Activated CD8-positive, alpha-beta T cell treated with anti-CD3 and anti-CD28 coated beads for 36 hours (primary cell): ENCODE measurements at regions not wholly inside any gene's neighbourhood (a gene's known extent, or its start where the extent isn't known, plus 50 kb on each side); places are given as distances from the start of the nearest gene placed in this dataset.
"Not testable (repeated sequence)": the region's sequence is repeated elsewhere in the genome, so short reads cannot be mapped to it uniquely, and the experiment has no call there.

Source experiments
- ATAC-seq: fragments of 200-7000 bp; cut with Tn5 transposase; one replicate; pipeline ENCODE4 v1.10.0; 2021; ENCODE audit warnings: mild to moderate bottlenecking, moderate library complexity
- CTCF ChIA-PET: fragments of 350-600 bp; sonication (Branson Sonifier 250); formaldehyde crosslinking; loops from one replicate; lab custom pipeline; 2021; ENCODE audit warnings: antibody characterized with exemption; lab: Charles Lee
- POLR2A ChIA-PET: fragments of 350-600 bp; sonication (Branson Sonifier 250); formaldehyde crosslinking; loops from one replicate; lab custom pipeline; 2021; ENCODE audit warnings: antibody characterized with exemption; lab: Charles Lee
- DNase-seq: peaks from one replicate; pipeline ENCODE4 v3.0.0-alpha.2; 2020
- H3K27ac Mint-ChIP-seq: one replicate; pipeline ENCODE4 v1.8.0; 2021; ENCODE audit warnings: mild to moderate bottlenecking, mixed read lengths
- H3K27me3 Mint-ChIP-seq: one replicate; pipeline ENCODE4 v1.8.0; 2021; ENCODE audit warnings: mixed read lengths
- H3K36me3 Mint-ChIP-seq: one replicate; pipeline ENCODE4 v1.8.0; 2021; ENCODE audit warnings: low read depth, mixed read lengths
- H3K4me1 Mint-ChIP-seq: one replicate; pipeline ENCODE4 v1.8.0; 2021; ENCODE audit warnings: low read depth, mixed read lengths
- H3K4me3 Mint-ChIP-seq: one replicate; pipeline ENCODE4 v1.8.0; 2021; ENCODE audit warnings: mild to moderate bottlenecking, moderate library complexity, mixed read lengths
- H3K9me3 Mint-ChIP-seq: one replicate; pipeline ENCODE4 v1.8.0; 2021; ENCODE audit warnings: mixed read lengths
- intact Hi-C: fragments of 100-400 bp; cut with micrococcal nuclease; formaldehyde crosslinking; loops from one replicate; pipeline ENCODE4 v1.10.0; 2022
- TF ChIP-seq, protein P1 (sequence below): fragments of 200-600 bp; IDR thresholded peaks from one replicate; pipeline ENCODE4 v1.8.0; 2022; ENCODE audit warnings: antibody characterized with exemption, mild to moderate bottlenecking

DNA sequence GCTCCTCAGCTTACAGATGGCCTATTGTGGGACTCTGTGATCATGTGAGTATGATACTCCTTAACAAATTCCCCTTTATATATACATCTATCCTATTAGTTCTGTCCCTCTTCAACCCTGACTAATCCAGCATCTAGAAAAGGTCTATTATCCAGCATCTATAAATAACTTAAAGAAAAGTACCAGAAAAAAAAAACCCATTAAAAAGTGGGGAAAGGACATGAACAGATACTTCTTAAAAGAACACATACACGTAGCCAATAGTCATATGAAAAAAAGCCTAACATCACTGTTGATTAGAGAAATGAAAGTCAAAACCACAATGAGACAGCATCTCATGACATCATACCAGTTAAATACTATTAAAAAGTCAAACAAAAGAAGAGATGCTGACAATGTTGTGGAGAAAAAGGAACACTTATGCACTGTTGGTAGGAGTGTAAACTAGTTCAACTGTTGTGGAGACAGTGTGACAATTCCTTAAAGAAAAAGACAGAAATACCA lies 549.5 kb upstream of the GRM3 start:
- no peaks in the 10 kb centered on the region for H3K36me3 Mint-ChIP-seq
- no peak overlapping the region for H3K27ac Mint-ChIP-seq
- intact Hi-C loops: no loop called here
- H3K4me3 Mint-ChIP-seq: no peak overlapping the region
- no peak for ATAC-seq
- CTCF ChIA-PET: no interaction called here
- TF ChIP-seq, protein P1, sequence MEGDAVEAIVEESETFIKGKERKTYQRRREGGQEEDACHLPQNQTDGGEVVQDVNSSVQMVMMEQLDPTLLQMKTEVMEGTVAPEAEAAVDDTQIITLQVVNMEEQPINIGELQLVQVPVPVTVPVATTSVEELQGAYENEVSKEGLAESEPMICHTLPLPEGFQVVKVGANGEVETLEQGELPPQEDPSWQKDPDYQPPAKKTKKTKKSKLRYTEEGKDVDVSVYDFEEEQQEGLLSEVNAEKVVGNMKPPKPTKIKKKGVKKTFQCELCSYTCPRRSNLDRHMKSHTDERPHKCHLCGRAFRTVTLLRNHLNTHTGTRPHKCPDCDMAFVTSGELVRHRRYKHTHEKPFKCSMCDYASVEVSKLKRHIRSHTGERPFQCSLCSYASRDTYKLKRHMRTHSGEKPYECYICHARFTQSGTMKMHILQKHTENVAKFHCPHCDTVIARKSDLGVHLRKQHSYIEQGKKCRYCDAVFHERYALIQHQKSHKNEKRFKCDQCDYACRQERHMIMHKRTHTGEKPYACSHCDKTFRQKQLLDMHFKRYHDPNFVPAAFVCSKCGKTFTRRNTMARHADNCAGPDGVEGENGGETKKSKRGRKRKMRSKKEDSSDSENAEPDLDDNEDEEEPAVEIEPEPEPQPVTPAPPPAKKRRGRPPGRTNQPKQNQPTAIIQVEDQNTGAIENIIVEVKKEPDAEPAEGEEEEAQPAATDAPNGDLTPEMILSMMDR: no peak
- H3K27me3 Mint-ChIP-seq: no peaks in the 10 kb centered on the region
- H3K4me1 Mint-ChIP-seq: no peaks in the 10 kb centered on the region
- POLR2A ChIA-PET: no interaction called here
- DNase-seq: no peak
- H3K9me3 Mint-ChIP-seq: peaks cover 12% of the 10 kb centered on the region

DNA sequence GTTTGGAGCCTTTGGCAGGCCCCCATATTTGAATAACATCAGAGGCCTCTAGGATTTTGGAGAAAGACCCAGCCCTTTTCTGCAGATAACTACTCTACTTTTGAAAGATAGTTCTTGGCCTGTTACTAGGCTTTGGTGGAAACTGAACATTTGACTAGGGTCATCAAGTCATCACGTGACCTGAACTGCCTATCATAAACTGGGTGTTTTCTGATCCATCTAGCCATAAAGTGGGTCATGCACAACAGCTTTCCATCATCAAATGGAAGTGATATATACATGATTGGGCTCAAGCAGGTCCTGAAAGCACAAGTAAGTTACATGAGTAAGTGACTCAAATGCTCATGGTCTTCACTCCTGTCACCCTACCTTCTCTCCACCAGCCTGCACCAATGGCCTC lies 552.3 kb upstream of the GRM3 start:
- H3K4me1 Mint-ChIP-seq: no peaks in the 10 kb centered on the region
- no peaks in the 10 kb centered on the region for H3K27me3 Mint-ChIP-seq
- CTCF ChIA-PET: no interaction called here
- DNase-seq (no peak), ATAC-seq (no peak)
- intact Hi-C loops: no loop called here
- H3K27ac Mint-ChIP-seq: no peak overlapping the region
- H3K9me3 Mint-ChIP-seq: peaks cover 15% of the 10 kb centered on the region
- no peak overlapping the region for H3K4me3 Mint-ChIP-seq
- TF ChIP-seq, protein P1: no peak
- POLR2A ChIA-PET: no interaction called here
- H3K36me3 Mint-ChIP-seq: no peaks in the 10 kb centered on the region

DNA sequence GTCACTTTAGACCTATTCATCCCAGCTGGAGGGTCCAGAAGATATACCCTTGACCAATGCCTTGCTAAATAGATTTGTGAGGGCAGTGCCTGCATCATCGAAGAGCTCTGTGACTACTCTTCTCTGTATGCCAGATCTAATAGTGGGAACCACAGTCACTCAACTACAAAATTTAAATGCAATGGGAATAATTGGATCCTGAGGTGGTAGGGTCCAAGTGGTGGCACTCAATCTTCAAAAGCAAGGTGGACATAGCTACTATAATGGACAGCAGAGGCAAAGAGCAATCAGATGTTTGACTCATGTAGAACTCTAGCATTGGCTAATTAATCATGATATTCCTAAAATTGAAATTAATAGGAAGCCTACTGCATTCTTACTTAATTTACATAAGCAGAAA lies 554.3 kb upstream of the GRM3 start:
- no peaks in the 10 kb centered on the region for H3K27me3 Mint-ChIP-seq

DNA sequence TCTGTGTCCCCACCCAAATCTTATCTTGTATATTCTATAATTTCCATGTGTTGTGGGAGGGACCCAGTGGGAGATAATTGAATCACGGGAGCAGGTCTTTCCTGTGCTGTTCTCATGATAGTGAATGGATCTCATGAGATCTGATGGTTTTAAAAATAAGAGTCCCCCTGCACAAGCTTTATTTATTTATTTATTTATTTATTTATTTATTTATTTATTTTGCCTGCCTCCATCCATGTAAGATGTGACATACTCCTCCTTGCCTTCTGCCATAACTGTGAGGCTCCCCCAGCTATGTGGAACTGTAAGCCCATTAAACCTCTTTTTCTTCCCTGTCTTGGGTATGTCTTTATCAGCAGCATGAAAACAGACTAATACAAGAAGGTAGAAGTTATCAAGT lies 579.1 kb upstream of the GRM3 start:
- intact Hi-C loops, CTCF ChIA-PET, H3K27ac Mint-ChIP-seq: not testable (repeated sequence)

More for the DNA sequence above, 554.3 kb upstream of the GRM3 start:
- ATAC-seq (no peak), DNase-seq (no peak)
- POLR2A ChIA-PET: no interaction called here
- no peaks in the 10 kb centered on the region for H3K36me3 Mint-ChIP-seq
- H3K4me1 Mint-ChIP-seq: no peaks in the 10 kb centered on the region
- TF ChIP-seq, protein P1: no peak
- intact Hi-C loops: no loop called here
- CTCF ChIA-PET: no interaction called here
- peaks cover 15% of the 10 kb centered on the region for H3K9me3 Mint-ChIP-seq
- no peak overlapping the region for H3K27ac Mint-ChIP-seq
- H3K4me3 Mint-ChIP-seq: no peak overlapping the region

DNA sequence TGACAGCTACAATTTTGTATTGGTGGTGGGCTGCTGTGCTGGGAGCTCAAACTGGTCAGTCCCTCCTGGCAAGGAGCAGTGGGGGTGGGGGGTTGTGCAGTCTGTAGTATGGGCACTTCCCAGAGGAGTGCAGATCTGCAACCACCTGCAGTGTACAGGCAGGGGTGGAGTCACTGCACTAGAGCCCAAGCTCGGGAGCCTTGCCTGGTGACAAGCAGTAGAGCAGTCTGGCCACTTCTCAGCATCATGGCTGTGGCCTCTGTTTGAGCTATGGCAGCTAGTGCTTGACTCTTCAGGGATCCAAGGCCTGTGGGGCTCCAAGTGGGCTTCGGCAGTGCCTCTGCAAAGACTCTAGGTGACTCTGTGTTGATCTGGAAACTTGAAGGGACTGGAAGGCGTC lies 585.1 kb upstream of the GRM3 start:
- intact Hi-C loops: no loop called here
- ChIA-PET CTCF (no interaction called here), POLR2A (no interaction called here)
- Mint-ChIP-seq H3K4me1 (no peaks in the 10 kb centered on the region), H3K4me3 (no peak overlapping the region), H3K27ac (no peak overlapping the region), H3K36me3 (no peaks in the 10 kb centered on the region), H3K9me3 (peaks cover 21% of the 10 kb centered on the region), H3K27me3 (no peaks in the 10 kb centered on the region)
- DNase-seq: no peak
- ATAC-seq: no peak
- TF ChIP-seq, protein P1: no peak

More for the DNA sequence above, 579.1 kb upstream of the GRM3 start:
- H3K27me3 Mint-ChIP-seq, POLR2A ChIA-PET, H3K4me1 Mint-ChIP-seq, H3K4me3 Mint-ChIP-seq, H3K36me3 Mint-ChIP-seq, DNase-seq, ATAC-seq, H3K9me3 Mint-ChIP-seq: not testable (repeated sequence)

DNA sequence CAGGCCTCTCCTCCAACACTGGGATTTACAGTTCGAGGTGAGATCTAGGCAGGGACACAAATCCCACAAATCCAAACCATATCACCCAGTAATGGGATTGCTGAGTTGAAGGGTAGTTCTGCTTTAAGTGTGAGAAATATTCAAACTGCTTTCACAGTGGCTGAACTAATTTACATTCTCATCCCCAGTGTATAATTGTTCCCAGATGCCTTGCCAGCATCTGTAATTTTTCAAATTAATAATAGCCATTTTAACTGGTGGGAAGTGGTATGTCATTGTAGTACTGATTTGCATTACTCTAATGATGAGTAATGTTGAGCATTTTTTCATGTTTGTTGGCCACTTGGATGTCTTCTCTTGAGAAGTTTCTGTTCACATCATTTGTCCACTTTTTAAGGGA lies 592.8 kb upstream of the GRM3 start:
- H3K9me3 Mint-ChIP-seq: peaks cover 18% of the 10 kb centered on the region
- DNase-seq: no peak
- H3K36me3 Mint-ChIP-seq: no peaks in the 10 kb centered on the region
- intact Hi-C loops: no loop called here
- ATAC-seq: no peak
- no peak overlapping the region for H3K27ac Mint-ChIP-seq
- TF ChIP-seq, protein P1: no peak
- no peaks in the 10 kb centered on the region for H3K4me1 Mint-ChIP-seq
- CTCF ChIA-PET: no interaction called here
- H3K27me3 Mint-ChIP-seq: no peaks in the 10 kb centered on the region
- POLR2A ChIA-PET: no interaction called here
- H3K4me3 Mint-ChIP-seq: no peak overlapping the region
